Lower leg skin (tissue), 3 donors: ENCODE measurements at regions not wholly inside any gene's neighbourhood (a gene's known extent, or its start where the extent isn't known, plus 50 kb on each side); places are given as distances from the start of the nearest gene placed in this dataset.

Experiments used
- CTCF ChIP-seq, 3 donors: fragments of 450-650 bp; IDR thresholded peaks; one replicate each; pipeline ENCODE4 v1.5.1; 2016; ENCODE audit warnings: antibody characterized with exemption in 3 of 3, mild to moderate bottlenecking in 3 of 3, moderate library complexity in 2 of 3
- POLR2A ChIP-seq, 2 donors: fragments of 450-650 bp; IDR thresholded peaks; one replicate each; pipeline ENCODE4 v1.6.1; 2016 to 2017; ENCODE audit warnings: antibody characterized with exemption in 2 of 2, mild to moderate bottlenecking in 1 of 2, moderate library complexity in 1 of 2

- TF ChIP-seq CTCF (IDR thresholded peaks at IDR 0.05) (no peak), POLR2A (IDR thresholded peaks at IDR 0.05) (no peak)
These were observed 161.3 kb upstream of the BMP4 start for GRCh38 chr14:54117924-54118323.
